Inflammatory macrophage (primary cell): ENCODE measurements at regions not wholly inside any gene's neighbourhood (a gene's known extent, or its start where the extent isn't known, plus 50 kb on each side); places are given as distances from the start of the nearest gene placed in this dataset.

Experiments
- DNase-seq, 2 donors: peaks; one replicate each; pipeline ENCODE4 v3.0.0-alpha.2; 2020 to 2022

DNA sequence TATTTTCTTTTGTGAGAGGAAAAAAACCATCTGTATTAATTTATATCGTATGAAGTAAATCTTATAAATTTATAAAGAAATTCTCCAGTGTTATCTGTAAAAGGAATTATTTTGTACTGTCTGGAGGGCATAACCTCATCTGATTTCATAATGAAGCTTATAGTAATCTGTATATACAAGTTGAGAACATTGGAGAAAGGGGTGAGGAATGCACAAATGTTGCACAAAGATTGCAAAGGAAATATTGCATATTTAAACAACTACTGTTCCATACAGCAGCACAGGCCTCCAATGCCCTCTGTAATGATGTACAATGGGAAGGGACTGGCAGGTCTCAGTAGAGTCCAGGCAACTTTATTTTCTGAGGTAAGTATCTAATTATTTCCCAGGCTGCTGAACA, 50.8 kb upstream of the KCNJ16 start:
- no peak for DNase-seq
